GM18508 (cell line): ENCODE measurements at regions not wholly inside any gene's neighbourhood (a gene's known extent, or its start where the extent isn't known, plus 50 kb on each side); places are given as distances from the start of the nearest gene placed in this dataset.

Experiments used
- ATAC-seq: cut with Tn5 transposase; IDR thresholded peaks from one replicate; pipeline ENCODE4 v1.9.1; 2021; ENCODE audit warnings: moderate number of reproducible peaks; ENCODE audit not compliant: insufficient read depth, unreplicated experiment

DNA sequence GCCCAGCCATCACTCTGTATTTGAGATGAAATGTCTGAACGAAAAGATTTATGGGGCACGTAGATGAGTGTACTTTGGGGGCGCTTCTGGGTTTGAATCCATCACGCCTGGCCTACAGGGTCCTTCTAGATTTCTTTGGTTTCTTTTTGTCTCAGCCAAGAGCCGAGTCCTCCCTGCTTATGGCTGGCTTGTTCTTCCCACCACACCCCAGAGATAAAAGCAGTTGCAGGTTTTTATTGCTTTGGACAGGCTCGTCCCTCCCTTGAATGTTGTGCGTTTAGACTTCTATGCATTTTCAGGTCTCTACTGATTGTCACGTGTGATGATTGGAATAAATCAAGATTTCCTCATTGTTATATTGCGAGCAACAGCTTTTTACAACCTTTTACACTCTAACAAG, 104.8 kb upstream of the CHRNA7 start:
- no peak for ATAC-seq

DNA sequence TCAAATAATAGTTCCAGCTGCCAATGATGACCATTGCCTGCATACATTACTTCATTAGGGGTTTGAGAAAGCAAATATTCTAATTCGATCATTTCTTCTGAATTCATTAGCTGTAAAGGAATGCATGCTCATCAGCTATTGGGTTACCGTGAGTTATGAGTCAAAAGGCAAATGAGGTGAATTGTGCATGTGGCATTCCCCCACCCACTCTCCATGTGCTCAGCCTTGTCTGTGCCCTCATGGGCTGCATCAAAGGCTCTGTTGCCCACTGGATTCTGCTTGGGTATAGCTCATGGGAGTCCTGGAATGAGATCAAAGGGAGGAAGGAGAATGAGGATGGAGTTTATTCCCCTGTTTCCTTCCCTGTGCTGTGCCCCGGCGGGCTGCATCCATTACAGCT, 99.3 kb upstream of the CHRNA7 start:
- ATAC-seq: no peak

DNA sequence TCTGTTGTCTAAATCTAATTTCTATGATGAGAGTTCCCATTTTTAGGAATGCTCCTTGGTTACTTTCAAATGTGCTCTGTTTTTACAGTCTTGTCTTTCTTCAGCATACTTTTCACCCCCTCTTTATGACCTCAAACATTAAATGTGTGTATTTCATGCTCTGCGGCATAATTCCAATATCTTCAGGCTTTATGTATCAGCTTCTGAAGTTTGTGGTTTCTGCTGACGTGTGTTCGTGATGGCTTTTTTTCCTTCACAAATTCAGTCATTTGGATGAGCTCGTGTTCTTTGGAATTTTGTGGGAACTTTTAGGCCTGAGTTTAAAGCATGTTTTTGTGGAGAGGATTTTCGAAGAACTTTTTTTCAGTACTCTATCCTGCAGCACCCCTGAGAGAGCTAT, 97.7 kb upstream of the CHRNA7 start:
- ATAC-seq: no peak

DNA sequence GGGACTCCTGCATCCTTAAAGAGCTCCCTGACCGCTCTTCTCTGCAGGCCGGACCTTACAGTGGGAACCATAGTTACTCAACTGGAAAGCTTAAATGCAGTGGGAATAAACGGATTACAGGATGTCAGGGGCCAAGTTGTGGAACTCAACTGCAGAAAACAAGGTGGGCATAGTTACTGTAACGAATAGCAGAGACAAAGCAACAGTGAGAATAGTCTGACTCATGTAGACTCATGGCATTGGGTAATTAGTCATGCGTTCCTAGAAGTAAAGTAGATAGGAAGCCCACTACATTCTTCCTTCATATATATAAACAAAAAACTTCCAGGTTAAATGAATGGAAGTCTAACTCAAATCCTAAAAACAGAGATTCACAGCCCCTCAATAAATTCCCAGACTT, 95.5 kb upstream of the CHRNA7 start:
- no peak for ATAC-seq

DNA sequence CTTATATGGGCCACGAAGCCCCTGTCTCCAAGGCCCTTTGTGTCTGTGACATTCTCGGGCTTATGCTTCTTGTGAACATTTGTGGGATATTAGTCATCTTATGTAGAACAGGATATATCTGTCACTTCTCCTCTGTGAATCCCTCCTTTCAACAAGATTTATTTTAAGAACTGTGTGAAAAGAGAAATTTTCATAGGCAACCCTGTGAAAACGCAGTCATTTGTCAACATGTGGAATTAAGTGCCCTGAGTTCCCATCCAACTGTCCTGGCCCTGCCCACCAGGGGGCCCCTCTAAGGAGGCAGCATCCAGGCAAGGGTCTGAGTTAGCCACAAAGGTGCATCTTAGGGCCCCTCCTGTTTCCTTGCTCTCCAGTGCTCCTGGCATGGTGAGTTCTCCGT, 76.8 kb upstream of the CHRNA7 start:
- no peak for ATAC-seq

DNA sequence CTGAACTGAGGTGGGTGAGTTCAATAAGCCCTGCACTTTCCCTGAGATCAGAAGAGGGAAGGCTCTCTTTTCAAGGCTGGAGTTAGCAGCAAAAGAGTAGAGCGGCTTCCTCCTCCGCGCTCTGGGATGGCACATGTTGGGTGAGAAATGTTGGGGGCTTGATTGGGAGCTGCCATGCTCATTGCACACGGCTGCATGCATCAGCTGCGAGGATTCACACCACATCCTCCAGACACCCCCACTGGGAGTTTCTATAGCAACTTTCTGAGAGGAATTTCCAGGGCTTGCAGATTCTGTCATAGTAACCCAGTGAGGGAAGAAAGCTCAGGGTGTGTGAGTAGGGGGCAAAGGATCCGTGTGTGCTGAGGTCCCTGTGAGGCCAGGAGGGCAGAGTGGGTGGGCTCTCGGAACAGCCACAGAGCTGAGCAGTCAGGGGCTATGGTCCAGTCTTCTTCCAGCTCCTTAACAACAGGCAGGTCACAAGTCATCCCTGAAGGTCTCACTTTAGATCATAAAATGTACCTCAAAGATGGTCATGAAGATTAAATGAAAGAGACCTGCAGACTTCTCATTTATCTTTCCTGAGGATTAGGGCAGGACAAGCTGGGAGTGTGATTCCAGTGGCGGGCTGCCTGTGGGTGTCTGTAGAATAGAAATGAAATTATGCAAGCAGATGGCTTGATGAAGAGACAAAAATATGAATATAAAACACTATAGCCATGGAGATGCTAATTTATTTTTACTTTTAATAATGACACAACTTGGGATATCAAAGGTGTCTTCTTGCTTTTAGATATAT, 75.7 kb upstream of the CHRNA7 start:
- no peak for ATAC-seq

DNA sequence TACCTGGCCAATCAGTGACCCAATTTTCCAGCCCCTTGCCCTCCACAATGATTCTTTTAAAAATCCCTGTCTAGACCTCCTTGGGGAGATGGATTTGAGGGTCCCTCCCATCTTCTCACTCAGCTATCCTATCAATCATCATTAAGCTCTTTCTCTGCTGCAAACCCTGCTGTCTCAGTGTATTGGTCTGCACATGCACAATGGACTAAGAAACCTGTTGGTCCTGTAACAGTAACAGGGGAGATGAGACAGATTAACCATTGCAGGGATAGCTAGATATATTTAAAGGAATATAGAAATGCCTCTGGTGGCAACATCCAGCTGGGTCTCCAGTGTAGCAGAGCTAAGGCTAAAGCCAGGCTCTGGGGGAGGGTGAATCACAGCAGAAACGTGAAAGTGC, 74.6 kb upstream of the CHRNA7 start:
- ATAC-seq: no peak

DNA sequence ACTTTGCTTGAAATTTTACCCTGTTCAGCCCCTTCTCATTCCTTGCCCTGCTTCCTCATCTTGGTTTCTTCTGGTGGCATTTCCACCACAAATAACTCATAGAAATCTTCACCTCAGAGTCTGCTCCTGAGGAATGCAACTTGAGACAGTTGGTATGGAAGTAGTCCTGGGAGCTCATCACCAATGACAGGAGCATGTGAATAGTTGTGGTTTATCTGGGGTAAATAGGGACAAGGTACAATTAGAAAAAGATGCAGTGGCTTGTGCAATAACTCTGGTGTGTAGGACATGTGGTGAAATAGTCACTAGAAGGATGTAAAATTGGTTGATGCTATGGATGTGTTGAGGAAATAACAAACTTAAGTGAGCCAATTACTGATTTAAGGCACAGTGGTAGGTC, 72.7 kb upstream of the CHRNA7 start:
- ATAC-seq: no peak

DNA sequence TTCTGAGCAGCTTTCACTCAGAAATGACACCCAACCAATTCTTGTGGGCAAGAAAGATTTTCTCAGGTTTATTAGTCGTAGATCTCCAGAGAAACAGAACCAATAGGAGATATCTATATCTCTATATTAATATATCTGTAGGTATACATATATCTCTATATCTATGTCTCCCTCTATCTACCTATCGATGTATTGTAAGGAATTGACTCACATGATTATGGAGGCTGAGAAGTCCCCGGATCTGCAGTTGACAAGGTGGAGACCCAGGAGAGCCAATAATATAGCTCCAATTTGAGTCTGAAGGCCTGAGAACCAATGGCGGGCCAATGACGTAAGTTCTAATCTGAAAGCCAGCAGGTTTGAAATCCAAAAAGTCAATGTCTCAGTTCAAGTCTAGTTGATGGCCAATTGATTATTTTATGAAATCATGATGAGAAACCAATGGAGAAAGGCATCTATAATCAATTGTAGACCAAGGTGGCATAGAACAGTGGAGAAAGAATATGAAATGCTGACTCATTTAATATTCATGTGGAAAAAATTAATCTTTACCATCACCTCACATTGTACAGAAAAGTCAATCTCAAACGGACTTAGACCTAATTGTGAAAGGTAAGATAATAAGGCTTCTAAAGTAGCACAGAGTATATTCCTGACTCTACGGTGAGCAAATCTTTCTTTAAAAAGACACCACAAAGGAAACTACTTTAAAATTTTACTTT, 65.6 kb upstream of the CHRNA7 start:
- ATAC-seq: no peak

DNA sequence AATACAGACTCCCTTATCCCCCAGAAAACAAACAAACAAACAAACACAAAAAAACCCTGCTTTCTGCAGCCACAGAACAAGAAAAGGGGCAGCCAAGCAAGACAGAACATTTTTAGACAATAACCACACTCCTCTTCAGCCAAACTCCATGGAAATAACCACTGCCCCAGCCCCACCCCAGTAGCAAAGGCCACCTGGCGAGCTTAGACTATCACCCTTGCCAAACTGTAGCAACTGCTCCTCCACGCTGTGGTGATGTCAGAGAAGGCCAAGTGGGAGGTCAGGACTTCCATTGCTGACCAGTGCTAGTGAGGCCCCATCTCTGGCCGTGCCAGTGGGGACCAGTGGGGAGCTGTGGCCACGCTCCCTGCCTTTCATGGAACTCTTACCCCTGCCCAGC, 60.3 kb upstream of the CHRNA7 start:
- no peak for ATAC-seq

DNA sequence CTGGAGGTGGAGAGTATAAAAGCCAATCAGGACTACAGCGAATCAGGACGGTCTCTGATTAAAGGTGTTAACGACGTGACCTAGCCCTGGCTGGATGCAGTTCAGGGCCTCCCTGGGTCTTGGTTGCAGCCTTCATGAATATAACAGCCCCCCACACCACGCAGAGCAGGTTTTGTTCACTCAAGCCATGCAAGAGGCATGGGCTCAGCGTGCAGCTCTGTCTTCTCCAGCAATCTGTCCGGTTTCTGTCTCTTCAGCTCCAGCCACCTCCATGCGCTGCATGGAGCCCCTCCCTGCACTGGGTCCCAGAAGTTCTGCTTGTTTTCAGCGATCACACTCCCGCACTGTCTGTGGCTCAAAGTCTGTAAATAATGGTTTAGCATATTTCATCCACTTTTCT, 57.1 kb upstream of the CHRNA7 start:
- ATAC-seq: no peak

DNA sequence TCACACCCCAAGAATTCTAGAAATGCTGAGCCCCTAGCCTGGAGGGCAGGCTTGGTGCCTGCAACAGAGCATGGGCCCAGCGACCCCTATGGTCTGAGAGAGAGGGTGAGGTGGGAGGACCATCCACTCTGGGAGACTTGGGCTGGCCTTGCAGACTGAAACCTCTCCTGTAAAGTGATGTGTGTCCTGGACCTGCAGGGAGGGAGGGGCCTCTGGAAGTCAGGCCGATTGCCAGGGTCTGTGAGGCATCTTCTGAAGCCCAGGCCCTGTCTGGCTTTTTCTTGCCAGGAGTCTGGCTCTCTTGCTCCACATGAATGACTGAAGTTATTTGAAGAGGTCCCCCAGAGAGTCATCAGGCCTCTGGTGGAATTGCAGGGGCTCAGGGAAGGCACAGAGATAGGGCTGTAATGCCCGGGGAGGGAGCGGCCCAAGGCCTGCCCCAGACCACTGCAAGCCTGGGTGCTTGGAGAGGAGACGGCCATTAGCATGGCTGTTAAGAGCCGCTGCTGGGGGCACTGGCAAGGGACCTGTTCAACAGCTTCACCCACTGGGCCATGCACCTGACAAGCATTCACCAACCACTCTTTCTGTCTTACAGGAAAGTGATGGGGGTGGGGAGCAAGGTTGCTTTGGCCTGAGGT, 56.0 kb upstream of the CHRNA7 start:
- ATAC-seq: no peak

DNA sequence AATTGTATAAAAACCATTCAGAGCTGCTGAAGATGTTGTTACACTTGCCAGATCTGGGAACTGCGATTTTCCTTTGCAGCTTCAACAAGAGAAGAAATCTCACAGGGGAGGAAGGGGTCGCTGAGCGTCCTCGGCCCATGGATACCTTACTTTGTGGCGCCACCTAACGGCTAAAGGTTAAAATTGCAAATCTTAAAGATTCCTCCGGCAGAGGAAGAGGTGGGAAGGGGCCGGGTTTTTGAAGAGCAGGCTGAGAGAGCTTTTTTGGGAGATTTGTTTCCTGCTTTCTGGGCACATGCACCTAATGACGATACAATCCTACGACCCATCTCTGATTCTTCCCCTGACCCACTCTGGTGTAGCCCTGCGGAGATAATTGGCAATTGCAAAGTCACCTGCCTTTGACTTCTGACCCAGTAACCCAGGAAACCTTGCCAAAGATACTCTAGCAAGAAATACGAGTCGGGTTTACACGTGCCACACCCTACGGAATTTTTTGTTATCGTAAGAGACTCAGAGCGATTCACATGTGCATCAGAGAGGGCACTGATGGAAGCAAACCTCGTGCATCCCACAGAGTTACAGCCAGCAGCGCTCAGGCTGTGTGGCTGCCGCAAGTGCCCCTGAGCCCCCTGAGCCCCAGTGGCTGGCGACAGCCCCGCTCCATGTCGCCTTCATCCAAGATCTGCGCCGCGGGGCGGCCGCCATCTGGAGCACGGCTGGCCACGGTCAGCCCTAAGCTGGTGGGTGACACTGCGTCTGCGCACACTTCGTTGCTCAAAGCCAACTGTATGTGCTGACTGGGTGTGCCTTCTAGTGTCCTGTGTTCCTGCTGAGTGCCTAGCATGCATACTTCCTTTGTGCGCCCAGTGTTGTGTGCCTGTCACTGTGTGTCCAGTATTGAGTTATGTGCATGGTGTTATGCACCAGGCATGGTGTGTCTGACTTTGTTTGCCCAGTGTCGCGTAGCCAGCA, 55.2 kb upstream of the CHRNA7 start:
- no peak for ATAC-seq

DNA sequence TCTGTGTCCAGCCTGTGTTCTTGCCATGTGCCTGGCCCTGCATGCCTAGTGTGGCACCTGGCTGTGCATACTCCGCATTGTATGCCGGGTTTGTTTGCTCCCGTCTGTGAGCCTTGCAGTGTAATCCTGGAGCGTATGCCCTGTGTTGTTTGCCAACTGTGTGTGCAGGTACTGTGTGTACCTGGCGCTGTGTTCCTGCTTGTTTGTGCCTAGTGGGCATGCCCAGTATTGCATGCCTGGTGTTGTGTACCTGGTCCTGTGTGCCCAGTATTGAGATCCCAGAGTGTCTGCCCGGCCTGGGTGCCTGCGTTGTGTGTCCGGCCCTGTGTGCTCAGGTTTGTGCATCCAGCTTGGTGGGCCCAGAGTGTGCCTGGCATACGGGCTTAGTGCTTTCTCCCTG, 54.5 kb upstream of the CHRNA7 start:
- no peak for ATAC-seq

DNA sequence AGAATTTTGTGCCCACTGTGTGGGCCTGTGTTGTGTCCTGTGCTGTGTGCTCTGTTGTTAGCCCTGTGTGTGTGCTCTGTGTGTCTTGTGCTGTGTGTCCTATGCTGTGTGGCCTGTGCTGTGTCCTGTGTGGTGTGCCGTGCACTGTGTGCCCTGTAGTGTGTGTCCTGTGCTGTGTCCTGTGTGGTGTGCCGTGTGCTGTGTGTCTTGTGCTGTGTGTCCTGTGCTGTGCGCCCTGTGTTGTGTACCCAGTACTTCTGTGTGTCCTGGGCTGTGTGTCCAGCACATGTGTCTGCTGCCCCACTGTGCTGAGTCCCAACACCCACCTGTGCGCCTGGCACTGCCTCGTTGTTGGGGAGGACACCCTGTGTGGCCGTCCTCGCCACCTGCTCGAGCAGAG, 53.2 kb upstream of the CHRNA7 start:
- ATAC-seq: no peak

DNA sequence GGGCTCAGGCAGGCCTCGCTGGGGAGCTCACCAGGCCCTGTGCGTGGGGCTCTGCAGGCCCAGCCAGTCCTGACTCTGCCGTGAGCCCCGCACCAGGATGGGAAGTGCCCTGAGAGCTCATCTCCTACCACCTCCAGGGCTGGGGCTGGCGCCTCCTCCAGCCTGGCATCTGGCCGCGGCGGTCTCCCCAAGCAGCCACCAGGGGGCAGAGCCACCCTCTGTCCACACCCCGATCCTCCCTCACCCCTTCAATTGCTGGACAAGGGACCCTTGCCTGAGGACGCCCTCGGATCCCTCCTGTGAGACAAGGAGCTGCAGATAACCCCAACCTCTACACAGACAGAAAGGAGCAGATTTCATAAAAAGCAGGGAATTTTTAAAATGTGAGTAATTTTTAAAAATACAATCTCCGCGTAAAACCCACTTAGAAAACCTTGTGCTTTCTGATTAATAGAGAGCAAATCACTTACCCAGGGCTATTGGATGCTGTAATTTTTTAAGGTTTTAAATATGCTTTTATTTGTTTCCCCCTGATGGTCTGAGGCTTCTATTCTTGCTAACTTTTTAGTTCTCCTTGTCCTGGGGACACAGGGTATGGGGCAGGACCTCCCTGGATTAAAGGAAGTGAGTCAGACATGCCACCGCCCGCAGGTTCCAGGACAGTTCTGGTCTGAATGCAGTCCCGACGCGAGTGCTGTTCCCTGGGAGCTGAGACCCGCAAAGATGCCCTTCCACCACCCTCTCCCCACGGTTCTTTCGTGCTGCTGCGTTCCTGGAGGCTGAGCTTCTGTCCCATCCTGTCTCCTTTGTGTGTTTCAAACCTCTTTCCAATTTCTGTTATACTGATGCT, 52.3 kb upstream of the CHRNA7 start:
- ATAC-seq: no peak
